ENCODE measurements at regions not wholly inside any gene's neighbourhood (a gene's known extent, or its start where the extent isn't known, plus 50 kb on each side); places are given as distances from the start of the nearest gene placed in this dataset.

- H2BK120ac ChIP-seq (ENCODE audit: low read depth, low read length) = no peak overlapping the region
- H3K56ac ChIP-seq (ENCODE audit: extremely low read depth, insufficient read depth, low read length) = no peak overlapping the region
- no peak overlapping the region for H2BK5ac ChIP-seq (ENCODE audit: low read depth, low read length, poor library complexity, severe bottlenecking)
- no peak overlapping the region for H3K27ac ChIP-seq (ENCODE audit: insufficient read depth, low read length)
- H2BK20ac ChIP-seq (ENCODE audit: low read depth, low read length) = no peak overlapping the region
- H4K8ac ChIP-seq (ENCODE audit: low read depth in 2 of 2, low read length in 2 of 2) = no peak overlapping the region
- BruUV-seq (replicated peaks) = no TSS peak
- no peak for DNase-seq
- no peak overlapping the region for H3K4me2 ChIP-seq (ENCODE audit: low read depth, low read length)
- POLR2A ChIA-PET (ENCODE audit: unreplicated experiment) = no interaction called here
- dilution Hi-C loops (cut with HindIII; ENCODE audit: low sequenced_read_pairs, unreplicated experiment) = no loop called here
- no peak for ATAC-seq (ENCODE audit: low read depth)
- CTCF ChIA-PET = no interaction called here
- H3K27me3 ChIP-seq (ENCODE audit: control insufficient read depth, insufficient read depth, low read length) = no peaks in the 10 kb centered on the region
- no peak overlapping the region for H4K5ac ChIP-seq (ENCODE audit: low read depth, low read length)
- no peak overlapping the region for H2BK15ac ChIP-seq (ENCODE audit: low read depth, low read length)
- no peak overlapping the region for H3K4ac ChIP-seq (ENCODE audit: low read depth, low read length)
- in situ Hi-C loops (cut with MboI; ENCODE audit: low sequenced_read_pairs) = no loop called here
- no peak overlapping the region for H3K18ac ChIP-seq (ENCODE audit: low read depth, low read length)
- H3K9me1 ChIP-seq (ENCODE audit: insufficient read depth, low read length) = no peaks in the 10 kb centered on the region
- H4K91ac ChIP-seq (ENCODE audit: insufficient read depth, low read depth, low read length) = no peak overlapping the region
- no peak overlapping the region for H3K9ac ChIP-seq (ENCODE audit: low read depth, low read length)
- H3K23ac ChIP-seq (ENCODE audit: low read depth, low read length) = no peak overlapping the region
- H3K14ac ChIP-seq (replicated peaks; ENCODE audit: low read depth, low read length) = no peak overlapping the region
- TF ChIP-seq BHLHE40 (IDR thresholded peaks at IDR 0.05; ENCODE audit: low read depth, low read length) (no peak), ELK1 (IDR thresholded peaks at IDR 0.05; ENCODE audit: borderline replicate concordance, low read depth, low read length) (no peak), MAZ (IDR thresholded peaks at IDR 0.05; ENCODE audit: borderline replicate concordance, low read depth, low read length) (no peak), CTCF (conservative IDR thresholded peaks at IDR 0.05; ENCODE audit: low read depth, low read length) (no peak), RFX5 (IDR thresholded peaks at IDR 0.05; ENCODE audit: low read depth, low read length) (no peak), RAD21 (IDR thresholded peaks at IDR 0.05; ENCODE audit: low read length) (no peak), MXI1 (IDR thresholded peaks at IDR 0.05; ENCODE audit: borderline replicate concordance, low read depth, low read length) (no peak), USF2 (IDR thresholded peaks at IDR 0.05; ENCODE audit: low read depth, low read length) (no peak), NFE2L2 (IDR thresholded peaks at IDR 0.05; ENCODE audit: low read depth, low read length) (no peak), CEBPB (IDR thresholded peaks at IDR 0.05; ENCODE audit: low read depth, low read length) (no peak), FOS (IDR thresholded peaks at IDR 0.05; ENCODE audit: low read depth, low read length) (no peak), MAFK (IDR thresholded peaks at IDR 0.05; ENCODE audit: low read depth, low read length) (no peak), SMC3 (IDR thresholded peaks at IDR 0.05; ENCODE audit: low read depth, low read length) (no peak)
- no peaks in the 10 kb centered on the region for H4K20me1 ChIP-seq (ENCODE audit: insufficient read depth, low read length)
- H2AK9ac ChIP-seq (replicated peaks; ENCODE audit: low read depth, low read length, poor library complexity) = no peak overlapping the region
- H3K79me1 ChIP-seq (ENCODE audit: low read depth in 1 of 2, low read length in 2 of 2) = no peaks in the 10 kb centered on the region
- no peak overlapping the region for H2AFZ ChIP-seq (replicated peaks; ENCODE audit: low read length, poor library complexity)
- intact Hi-C loops (cut with micrococcal nuclease) = no loop called here
- H3K36me3 ChIP-seq (ENCODE audit: control insufficient read depth, insufficient read depth, low read length) = no peaks in the 10 kb centered on the region
- no peak overlapping the region for H2AK5ac ChIP-seq (ENCODE audit: low read depth, low read length)
- no peaks in the 10 kb centered on the region for H3K4me1 ChIP-seq (ENCODE audit: control insufficient read depth, insufficient read depth, low read length)
- WGBS, 2 experiments (ENCODE audit: extremely low coverage in 2 of 2, insufficient read length in 1 of 2) = 22% methylated on average over 1 of the region's 2 CpGs; no CpG with 5 or more reads in 1 of the 2 experiments
- H3K4me3 ChIP-seq (ENCODE audit: insufficient read depth, low read depth, low read length) = no peak overlapping the region
- H3K9me3 ChIP-seq (ENCODE audit: control insufficient read depth, insufficient read depth, low read length) = peaks cover 4% of the 10 kb centered on the region; the same call in 1 of the 2 replicates
Measured at GRCh38 chr17:33932996-33933395, 322.1 kb upstream of the CCL2 start.

Measured in IMR-90 (cell line).